GM18858 (cell line): ENCODE measurements at regions not wholly inside any gene's neighbourhood (a gene's known extent, or its start where the extent isn't known, plus 50 kb on each side); places are given as distances from the start of the nearest gene placed in this dataset.
"Not testable (repeated sequence)": the region's sequence is repeated elsewhere in the genome, so short reads cannot be mapped to it uniquely, and the experiment has no call there.

ENCODE experiments used
- ATAC-seq: cut with Tn5 transposase; IDR thresholded peaks from one replicate; pipeline ENCODE4 v1.9.1; 2021; ENCODE audit not compliant: unreplicated experiment

GRCh38 chr7:109577265-109577664 lies 1007.6 kb downstream of the DNAJB9 start:
- no peak for ATAC-seq

GRCh38 chr7:109579901-109580300 lies 1010.2 kb downstream of the DNAJB9 start:
- ATAC-seq = no peak

GRCh38 chr7:109582211-109582610 lies 1012.5 kb downstream of the DNAJB9 start:
- ATAC-seq = no peak

GRCh38 chr7:109596948-109597347 lies 1027.3 kb downstream of the DNAJB9 start:
- ATAC-seq = not testable (repeated sequence)

GRCh38 chr7:109611656-109612055 lies 1042.0 kb downstream of the DNAJB9 start:
- no peak for ATAC-seq

- no peak for ATAC-seq
Measured at GRCh38 chr7:109616551-109617069, 1046.9 kb downstream of the DNAJB9 start.

- ATAC-seq = no peak
Measured at GRCh38 chr7:109622320-109622719, 1052.6 kb downstream of the DNAJB9 start.

- not testable (repeated sequence) for ATAC-seq
Measured at GRCh38 chr7:109632890-109633289, 1063.2 kb downstream of the DNAJB9 start.

GRCh38 chr7:109635374-109635773 lies 1065.7 kb downstream of the DNAJB9 start:
- ATAC-seq = no peak

- ATAC-seq = no peak
Measured at GRCh38 chr7:109637428-109637990, 1067.8 kb downstream of the DNAJB9 start.

- ATAC-seq = no peak
Measured at GRCh38 chr7:109638321-109638720, 1068.6 kb downstream of the DNAJB9 start.

GRCh38 chr7:109639561-109639960 lies 1069.9 kb downstream of the DNAJB9 start:
- no peak for ATAC-seq

- no peak for ATAC-seq
Measured at GRCh38 chr7:109641445-109641844, 1071.8 kb downstream of the DNAJB9 start.

- ATAC-seq = no peak
Measured at GRCh38 chr7:109646124-109646523, 1076.5 kb downstream of the DNAJB9 start.

- ATAC-seq = not testable (repeated sequence)
Measured at GRCh38 chr7:109646594-109646993, 1076.9 kb downstream of the DNAJB9 start.

- ATAC-seq = not testable (repeated sequence)
Measured at GRCh38 chr7:109647263-109647662, 1077.6 kb downstream of the DNAJB9 start.

GRCh38 chr7:109659261-109659660 lies 1089.6 kb downstream of the DNAJB9 start:
- no peak for ATAC-seq

GRCh38 chr7:109660401-109660800 lies 1090.7 kb downstream of the DNAJB9 start:
- ATAC-seq = no peak

GRCh38 chr7:109663806-109664205 lies 1094.1 kb downstream of the DNAJB9 start:
- no peak for ATAC-seq

- not testable (repeated sequence) for ATAC-seq
Measured at GRCh38 chr7:109687269-109687668, 1117.6 kb downstream of the DNAJB9 start.

- ATAC-seq = not testable (repeated sequence)
Measured at GRCh38 chr7:109692613-109693012, 1122.9 kb downstream of the DNAJB9 start.

GRCh38 chr7:109694149-109695071 lies 1124.7 kb downstream of the DNAJB9 start:
- ATAC-seq = no peak
